Neural cell (in vitro differentiated cells): ENCODE measurements at regions not wholly inside any gene's neighbourhood (a gene's known extent, or its start where the extent isn't known, plus 50 kb on each side); places are given as distances from the start of the nearest gene placed in this dataset.
"Not testable (repeated sequence)": the region's sequence is repeated elsewhere in the genome, so short reads cannot be mapped to it uniquely, and the experiment has no call there.

ENCODE experiments used
- H2AFZ ChIP-seq: fragments of 200-600, 300-800 bp; sonication (generic), shearing (Covaris generic); 2 replicates; pipeline ENCODE4 v1.6.0; 2014; ENCODE audit warnings: low read depth, mild to moderate bottlenecking, antibody characterized with exemption, low read length, moderate library complexity
- H3F3A ChIP-seq: fragments of 200-600 bp; shearing (Covaris generic); 2 replicates; pipeline ENCODE4 v1.6.1; 2016; ENCODE audit warnings: mild to moderate bottlenecking, moderate library complexity, mixed read lengths, antibody characterized with exemption, low read length; ENCODE audit not compliant: insufficient read depth, poor library complexity, severe bottlenecking
- H3K27ac ChIP-seq: fragments of 200-600, 300-800 bp; sonication (generic), shearing (Covaris generic); 2 replicates; pipeline ENCODE4 v1.5.1; 2014; ENCODE audit warnings: mild to moderate bottlenecking, low read length, moderate library complexity
- H3K27me3 ChIP-seq: fragments of 300-800, 200-600 bp; sonication (generic), shearing (Covaris generic); 2 replicates; pipeline ENCODE4 v1.6.0; 2014; ENCODE audit warnings: mild to moderate bottlenecking, low read depth, low read length, moderate library complexity; ENCODE audit not compliant: insufficient read depth
- H3K36me3 ChIP-seq: fragments of 300-800, 200-600 bp; sonication (generic), shearing (Covaris generic); 2 replicates; pipeline ENCODE4 v1.5.1; 2014; ENCODE audit warnings: mild to moderate bottlenecking, antibody characterized with exemption, low read length, moderate library complexity; ENCODE audit not compliant: insufficient read depth
- H3K4me2 ChIP-seq: fragments of 300-800, 200-600 bp; sonication (generic), shearing (Covaris generic); 2 replicates; pipeline ENCODE4 v1.6.0; 2014; ENCODE audit warnings: mild to moderate bottlenecking, low read length
- H3K4me3 ChIP-seq: fragments of 300-800, 200-600 bp; sonication (generic), shearing (Covaris generic); 2 replicates; pipeline ENCODE4 v1.5.1; 2014; ENCODE audit warnings: mild to moderate bottlenecking, low read length, moderate library complexity
- H3K79me2 ChIP-seq: fragments of 200-600 bp; shearing (Covaris generic); replicated peaks from 2 replicates; pipeline ENCODE4 v1.6.0; 2014; ENCODE audit warnings: mild to moderate bottlenecking, low read length, moderate library complexity; ENCODE audit not compliant: insufficient read depth
- H3K9ac ChIP-seq: fragments of 300-800, 200-600 bp; sonication (generic), shearing (Covaris generic); 2 replicates; pipeline ENCODE4 v1.6.1; 2016; ENCODE audit warnings: mild to moderate bottlenecking, low read length, mixed read lengths
- H3K9me2 ChIP-seq: fragments of 200-600 bp; shearing (Covaris generic); 2 replicates; pipeline ENCODE4 v1.6.1; 2016; ENCODE audit warnings: mild to moderate bottlenecking, low read length, mixed read lengths; ENCODE audit not compliant: insufficient read depth
- H3K9me3 ChIP-seq: fragments of 200-600, 300-800 bp; sonication (generic), shearing (Covaris generic); 2 replicates; pipeline ENCODE4 v1.6.1; 2016; ENCODE audit warnings: mild to moderate bottlenecking, mixed run types, low read length, moderate library complexity, mixed read lengths
- H4K20me1 ChIP-seq: fragments of 200-600 bp; shearing (Covaris generic); 2 replicates; pipeline ENCODE4 v1.6.1; 2016; ENCODE audit warnings: mild to moderate bottlenecking, mixed run types; ENCODE audit not compliant: insufficient read depth
- CTCF ChIP-seq: fragments of 450-650 bp; IDR thresholded peaks from 2 replicates; pipeline ENCODE4 v1.5.1; 2014; ENCODE audit warnings: antibody characterized with exemption, mild to moderate bottlenecking, moderate library complexity; ENCODE audit not compliant: poor library complexity, severe bottlenecking
- EP300 ChIP-seq: fragments of 450-650 bp; conservative IDR thresholded peaks from 2 replicates; pipeline ENCODE4 v1.6.1; 2014; ENCODE audit warnings: antibody characterized with exemption, mild to moderate bottlenecking, moderate library complexity; ENCODE audit not compliant: poor library complexity, severe bottlenecking
- EZH2 ChIP-seq: fragments of 200-600, 300-800 bp; shearing (Covaris generic), sonication (generic); IDR thresholded peaks from 2 replicates; pipeline ENCODE4 v1.6.1; 2014; ENCODE audit warnings: antibody characterized with exemption, low read length, borderline replicate concordance, mild to moderate bottlenecking; ENCODE audit not compliant: insufficient read depth, poor library complexity, severe bottlenecking
- MXI1 ChIP-seq: fragments of 450-650 bp; conservative IDR thresholded peaks from 2 replicates; pipeline ENCODE4 v1.6.1; 2014; ENCODE audit warnings: antibody characterized with exemption, mild to moderate bottlenecking; ENCODE audit not compliant: poor library complexity, severe bottlenecking
- POLR2AphosphoS5 ChIP-seq: IDR thresholded peaks from 2 replicates; pipeline ENCODE4 v1.6.1; 2012
- RAD21 ChIP-seq: fragments of 450-650 bp; conservative IDR thresholded peaks from 2 replicates; pipeline ENCODE4 v1.6.1; 2014; ENCODE audit warnings: antibody characterized with exemption, mild to moderate bottlenecking, moderate library complexity
- REST ChIP-seq: IDR thresholded peaks from 2 replicates; pipeline ENCODE4 v1.6.1; 2012; ENCODE audit warnings: borderline replicate concordance
- SMC3 ChIP-seq: fragments of 450-650 bp; conservative IDR thresholded peaks from 2 replicates; pipeline ENCODE4 v1.6.1; 2014; ENCODE audit warnings: antibody characterized with exemption, mild to moderate bottlenecking, moderate library complexity; ENCODE audit not compliant: poor library complexity
- TAF1 ChIP-seq: IDR thresholded peaks from 2 replicates; pipeline ENCODE4 v1.6.1; 2012; ENCODE audit warnings: low read depth

GRCh38 chr12:34249271-34249670 lies 227.0 kb downstream of the ALG10 start:
- TF ChIP-seq EP300 (no peak), MXI1 (no peak), TAF1 (no peak), POLR2AphosphoS5 (no peak), SMC3 (no peak), RAD21 (no peak), EZH2 (no peak), REST (no peak), CTCF (no peak)
- H3K4me3 ChIP-seq = no peak overlapping the region

GRCh38 chr12:34251879-34252278 lies 229.6 kb downstream of the ALG10 start:
- not testable (repeated sequence) for H3K9me3 ChIP-seq, H3K27me3 ChIP-seq, H3K36me3 ChIP-seq, H3K9me2 ChIP-seq, H3F3A ChIP-seq, H3K27ac ChIP-seq, H3K4me2 ChIP-seq, H4K20me1 ChIP-seq, H3K4me3 ChIP-seq, H2AFZ ChIP-seq, H3K79me2 ChIP-seq, H3K9ac ChIP-seq

More at GRCh38 chr12:34249271-34249670, 227.0 kb downstream of the ALG10 start:
- H4K20me1 ChIP-seq = no peaks in the 10 kb centered on the region
- H2AFZ ChIP-seq = no peak overlapping the region
- peaks cover 12% of the 10 kb centered on the region for H3K9me3 ChIP-seq
- H3F3A ChIP-seq = no peaks in the 10 kb centered on the region
- H3K9me2 ChIP-seq = no peaks in the 10 kb centered on the region
- H3K9ac ChIP-seq = no peak overlapping the region
- no peak overlapping the region for H3K4me2 ChIP-seq
- no peaks in the 10 kb centered on the region for H3K79me2 ChIP-seq
- H3K27ac ChIP-seq = no peak overlapping the region
- H3K27me3 ChIP-seq = no peaks in the 10 kb centered on the region
- H3K36me3 ChIP-seq = no peaks in the 10 kb centered on the region

- Histone ChIP-seq H3K4me2 (no peak overlapping the region), H3K9me3 (no peaks in the 10 kb centered on the region), H3K9me2 (no peaks in the 10 kb centered on the region), H3K4me3 (no peak overlapping the region), H3F3A (no peaks in the 10 kb centered on the region), H3K27ac (no peak overlapping the region), H4K20me1 (no peaks in the 10 kb centered on the region), H3K36me3 (no peaks in the 10 kb centered on the region), H2AFZ (no peak overlapping the region), H3K79me2 (no peaks in the 10 kb centered on the region), H3K27me3 (no peaks in the 10 kb centered on the region), H3K9ac (no peak overlapping the region)
- TF ChIP-seq CTCF = no peak
- TF ChIP-seq MXI1 = no peak
- TF ChIP-seq REST = no peak
- TF ChIP-seq SMC3 = no peak
- no peak for TF ChIP-seq EP300
- no peak for TF ChIP-seq RAD21
- no peak for TF ChIP-seq POLR2AphosphoS5
- no peak for TF ChIP-seq TAF1
- TF ChIP-seq EZH2 = no peak
Observed at GRCh38 chr12:34253674-34254073, 231.4 kb downstream of the ALG10 start.
